ENCODE measurements at regions not wholly inside any gene's neighbourhood (a gene's known extent, or its start where the extent isn't known, plus 50 kb on each side); places are given as distances from the start of the nearest gene placed in this dataset.

DNA sequence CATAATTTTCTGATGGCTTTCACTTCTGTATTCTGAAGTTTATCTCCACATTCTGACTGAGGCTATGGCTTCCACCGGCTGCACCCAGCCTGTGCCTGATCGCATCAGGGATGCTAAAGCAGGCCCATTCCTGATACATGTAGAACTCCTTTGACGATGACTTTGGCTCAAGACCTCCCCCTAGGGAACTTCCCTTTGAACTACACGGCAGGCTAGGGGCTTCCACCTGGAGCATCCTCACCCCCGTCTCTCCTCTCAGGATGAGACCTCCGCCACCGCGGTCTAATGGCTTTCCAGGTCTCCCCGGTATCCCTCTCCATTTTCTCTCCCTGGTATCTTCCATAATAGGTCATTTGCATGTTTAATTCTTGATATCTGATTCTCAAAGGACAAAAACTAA is 214.9 kb upstream of the CHST9 start:
- Mint-ChIP-seq H3K4me1 (ENCODE audit: unreplicated experiment) (no peaks in the 10 kb centered on the region), H3K27ac (ENCODE audit: unreplicated experiment) (no peak overlapping the region)

DNA sequence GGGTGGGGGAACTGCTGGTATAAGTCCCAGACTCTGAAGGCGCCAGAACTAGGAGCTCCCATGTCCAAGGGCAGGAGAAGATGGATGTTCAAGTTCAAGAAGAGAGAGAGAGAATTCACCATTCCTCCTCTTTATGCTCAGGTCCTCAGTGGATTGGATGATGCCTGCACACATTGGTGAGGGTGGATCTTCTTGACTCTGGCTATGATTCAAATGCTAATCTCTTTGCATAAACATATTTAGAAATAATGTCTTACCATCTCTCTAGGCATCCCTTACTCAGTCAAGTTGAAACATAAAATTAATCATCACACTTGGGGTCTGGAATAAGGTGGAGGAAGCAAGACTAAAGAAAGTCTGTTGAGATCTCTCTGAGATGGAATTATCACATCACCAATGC is 210.6 kb upstream of the CHST9 start:
- Mint-ChIP-seq H3K4me1 (ENCODE audit: unreplicated experiment) (no peaks in the 10 kb centered on the region), H3K36me3 (ENCODE audit: unreplicated experiment) (no peaks in the 10 kb centered on the region), H3K27ac (ENCODE audit: unreplicated experiment) (no peak overlapping the region), H3K27me3 (ENCODE audit: unreplicated experiment) (peaks cover 18% of the 10 kb centered on the region), H3K9me3 (ENCODE audit: unreplicated experiment) (no peaks in the 10 kb centered on the region), H3K4me3 (ENCODE audit: unreplicated experiment) (no peak overlapping the region)
- DNase-seq (ENCODE audit: extremely low spot score, unreplicated experiment): no peak
- TF ChIP-seq, protein P1, sequence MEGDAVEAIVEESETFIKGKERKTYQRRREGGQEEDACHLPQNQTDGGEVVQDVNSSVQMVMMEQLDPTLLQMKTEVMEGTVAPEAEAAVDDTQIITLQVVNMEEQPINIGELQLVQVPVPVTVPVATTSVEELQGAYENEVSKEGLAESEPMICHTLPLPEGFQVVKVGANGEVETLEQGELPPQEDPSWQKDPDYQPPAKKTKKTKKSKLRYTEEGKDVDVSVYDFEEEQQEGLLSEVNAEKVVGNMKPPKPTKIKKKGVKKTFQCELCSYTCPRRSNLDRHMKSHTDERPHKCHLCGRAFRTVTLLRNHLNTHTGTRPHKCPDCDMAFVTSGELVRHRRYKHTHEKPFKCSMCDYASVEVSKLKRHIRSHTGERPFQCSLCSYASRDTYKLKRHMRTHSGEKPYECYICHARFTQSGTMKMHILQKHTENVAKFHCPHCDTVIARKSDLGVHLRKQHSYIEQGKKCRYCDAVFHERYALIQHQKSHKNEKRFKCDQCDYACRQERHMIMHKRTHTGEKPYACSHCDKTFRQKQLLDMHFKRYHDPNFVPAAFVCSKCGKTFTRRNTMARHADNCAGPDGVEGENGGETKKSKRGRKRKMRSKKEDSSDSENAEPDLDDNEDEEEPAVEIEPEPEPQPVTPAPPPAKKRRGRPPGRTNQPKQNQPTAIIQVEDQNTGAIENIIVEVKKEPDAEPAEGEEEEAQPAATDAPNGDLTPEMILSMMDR (IDR thresholded peaks at IDR 0.05): no peak

More for the DNA sequence above, 214.9 kb upstream of the CHST9 start:
- Mint-ChIP-seq H3K9me3 (ENCODE audit: unreplicated experiment) (no peaks in the 10 kb centered on the region), H3K27me3 (ENCODE audit: unreplicated experiment) (peaks cover 9% of the 10 kb centered on the region), H3K36me3 (ENCODE audit: unreplicated experiment) (no peaks in the 10 kb centered on the region), H3K4me3 (ENCODE audit: unreplicated experiment) (no peak overlapping the region)
- DNase-seq (ENCODE audit: extremely low spot score, unreplicated experiment): no peak
- TF ChIP-seq, protein P1 (IDR thresholded peaks at IDR 0.05): no peak

GRCh38 chr18:27394687-27395086 is 209.6 kb upstream of the CHST9 start:
- H3K4me3 Mint-ChIP-seq (ENCODE audit: unreplicated experiment): no peak overlapping the region
- H3K36me3 Mint-ChIP-seq (ENCODE audit: unreplicated experiment): no peaks in the 10 kb centered on the region
- H3K4me1 Mint-ChIP-seq (ENCODE audit: unreplicated experiment): no peaks in the 10 kb centered on the region
- peaks cover 18% of the 10 kb centered on the region for H3K27me3 Mint-ChIP-seq (ENCODE audit: unreplicated experiment)
- no peak overlapping the region for H3K27ac Mint-ChIP-seq (ENCODE audit: unreplicated experiment)
- no peaks in the 10 kb centered on the region for H3K9me3 Mint-ChIP-seq (ENCODE audit: unreplicated experiment)
- TF ChIP-seq, protein P1 (IDR thresholded peaks at IDR 0.05): no peak
- DNase-seq (ENCODE audit: extremely low spot score, unreplicated experiment): no peak

- no peak overlapping the region for H3K27ac Mint-ChIP-seq (ENCODE audit: unreplicated experiment)
- TF ChIP-seq, protein P1 (IDR thresholded peaks at IDR 0.05): no peak
- no peak overlapping the region for H3K4me3 Mint-ChIP-seq (ENCODE audit: unreplicated experiment)
- peaks cover 3% of the 10 kb centered on the region for H3K9me3 Mint-ChIP-seq (ENCODE audit: unreplicated experiment)
- DNase-seq (ENCODE audit: extremely low spot score, unreplicated experiment): no peak
- peaks cover 10% of the 10 kb centered on the region for H3K27me3 Mint-ChIP-seq (ENCODE audit: unreplicated experiment)
- no peaks in the 10 kb centered on the region for H3K36me3 Mint-ChIP-seq (ENCODE audit: unreplicated experiment)
- no peaks in the 10 kb centered on the region for H3K4me1 Mint-ChIP-seq (ENCODE audit: unreplicated experiment)
These were observed 197.6 kb upstream of the CHST9 start for GRCh38 chr18:27382567-27383216.

DNA sequence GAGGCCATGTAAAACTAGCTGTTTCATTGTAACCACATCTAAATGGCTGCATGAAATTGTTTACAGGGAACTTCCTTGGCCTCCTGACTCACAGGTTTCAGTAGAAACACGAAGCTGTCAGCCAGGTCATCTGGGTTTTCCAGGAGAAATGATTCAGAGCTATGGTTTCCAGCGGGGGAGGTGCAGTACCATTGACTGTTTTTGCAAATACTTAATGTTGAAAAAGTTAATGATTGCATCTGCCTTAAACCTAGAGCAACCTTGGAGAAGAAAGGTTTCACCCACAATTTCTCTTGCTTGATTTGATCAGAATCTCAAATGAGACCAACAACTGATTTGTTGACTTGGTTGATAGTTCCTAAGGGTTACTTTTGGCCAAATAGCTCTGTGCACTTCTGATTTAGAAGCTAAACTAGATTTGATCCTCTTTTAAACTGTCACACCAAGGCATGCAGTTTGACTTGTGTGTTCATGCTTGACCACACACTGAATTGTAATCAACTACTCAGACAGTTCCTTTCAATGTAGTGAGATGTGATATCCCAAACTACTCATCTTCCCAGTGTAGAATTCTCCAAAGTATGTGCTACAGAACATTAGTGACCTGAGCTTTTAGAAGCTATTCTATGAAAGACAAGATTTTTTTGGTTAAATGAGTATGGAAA is 193.5 kb upstream of the CHST9 start:
- Mint-ChIP-seq H3K9me3 (ENCODE audit: unreplicated experiment) (no peaks in the 10 kb centered on the region), H3K4me1 (ENCODE audit: unreplicated experiment) (no peaks in the 10 kb centered on the region), H3K27me3 (ENCODE audit: unreplicated experiment) (peaks cover 7% of the 10 kb centered on the region), H3K36me3 (ENCODE audit: unreplicated experiment) (no peaks in the 10 kb centered on the region), H3K4me3 (ENCODE audit: unreplicated experiment) (no peak overlapping the region), H3K27ac (ENCODE audit: unreplicated experiment) (no peak overlapping the region)
- no peak for DNase-seq (ENCODE audit: extremely low spot score, unreplicated experiment)
- TF ChIP-seq, protein P1 (IDR thresholded peaks at IDR 0.05): no peak

Measured in osteocyte (in vitro differentiated cells).